Breast epithelium (tissue), 3 donors: ENCODE measurements at regions not wholly inside any gene's neighbourhood (a gene's known extent, or its start where the extent isn't known, plus 50 kb on each side); places are given as distances from the start of the nearest gene placed in this dataset.

ENCODE experiments used
- POLR2A ChIP-seq: fragments of 450-650 bp; IDR thresholded peaks from one replicate; pipeline ENCODE4 v1.6.1; 2016; ENCODE audit warnings: antibody characterized with exemption, mild to moderate bottlenecking, moderate library complexity
- POLR2AphosphoS5 ChIP-seq, 3 donors: sonication (generic); formaldehyde crosslinking; IDR thresholded peaks; one replicate each; pipeline ENCODE4 v1.6.1; 2017; ENCODE audit warnings: antibody characterized with exemption in 3 of 3
- TF ChIP-seq, protein P1 (sequence below), 3 donors: fragments of 450-650 bp; IDR thresholded peaks; one replicate each; pipeline ENCODE4 v1.5.1; 2016 to 2017; ENCODE audit warnings: antibody characterized with exemption in 3 of 3, mild to moderate bottlenecking in 3 of 3, moderate library complexity in 3 of 3

DNA sequence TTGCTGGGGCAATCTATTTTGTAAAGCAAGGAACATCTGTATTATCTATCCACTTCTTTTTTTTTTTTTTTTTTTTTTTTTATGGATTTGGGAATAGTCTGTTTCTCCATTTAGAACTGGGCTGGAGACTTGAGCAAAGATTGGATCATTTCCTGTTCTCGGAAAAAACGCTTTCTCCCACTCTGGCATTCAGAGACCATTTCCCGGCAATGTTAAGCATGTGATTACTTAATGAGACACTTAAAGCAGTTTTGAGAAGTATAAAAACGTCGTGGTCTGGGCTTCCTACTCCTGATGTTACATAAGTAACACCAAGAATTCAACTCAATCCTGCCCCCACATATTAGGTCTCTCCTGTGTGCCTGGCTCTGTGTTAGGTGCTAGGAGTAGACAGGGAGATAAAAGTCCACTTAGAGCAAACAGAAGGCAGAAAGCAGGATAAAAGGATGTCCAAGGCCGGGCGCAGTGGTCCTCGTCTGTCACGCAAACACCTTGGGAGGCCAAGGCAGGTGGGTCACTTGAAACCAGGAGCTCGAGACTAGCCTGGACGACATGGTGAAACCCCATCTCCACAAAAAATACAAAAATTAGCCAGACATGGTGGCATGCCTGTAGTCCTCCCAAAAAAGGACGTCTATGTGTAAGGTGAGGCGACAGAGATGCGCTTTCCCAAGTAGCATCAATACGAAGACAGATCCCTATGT lies 152.1 kb upstream of the GSC start:
- TF ChIP-seq, protein P1, sequence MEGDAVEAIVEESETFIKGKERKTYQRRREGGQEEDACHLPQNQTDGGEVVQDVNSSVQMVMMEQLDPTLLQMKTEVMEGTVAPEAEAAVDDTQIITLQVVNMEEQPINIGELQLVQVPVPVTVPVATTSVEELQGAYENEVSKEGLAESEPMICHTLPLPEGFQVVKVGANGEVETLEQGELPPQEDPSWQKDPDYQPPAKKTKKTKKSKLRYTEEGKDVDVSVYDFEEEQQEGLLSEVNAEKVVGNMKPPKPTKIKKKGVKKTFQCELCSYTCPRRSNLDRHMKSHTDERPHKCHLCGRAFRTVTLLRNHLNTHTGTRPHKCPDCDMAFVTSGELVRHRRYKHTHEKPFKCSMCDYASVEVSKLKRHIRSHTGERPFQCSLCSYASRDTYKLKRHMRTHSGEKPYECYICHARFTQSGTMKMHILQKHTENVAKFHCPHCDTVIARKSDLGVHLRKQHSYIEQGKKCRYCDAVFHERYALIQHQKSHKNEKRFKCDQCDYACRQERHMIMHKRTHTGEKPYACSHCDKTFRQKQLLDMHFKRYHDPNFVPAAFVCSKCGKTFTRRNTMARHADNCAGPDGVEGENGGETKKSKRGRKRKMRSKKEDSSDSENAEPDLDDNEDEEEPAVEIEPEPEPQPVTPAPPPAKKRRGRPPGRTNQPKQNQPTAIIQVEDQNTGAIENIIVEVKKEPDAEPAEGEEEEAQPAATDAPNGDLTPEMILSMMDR (IDR thresholded peaks at IDR 0.05): no peak
- TF ChIP-seq POLR2AphosphoS5 (IDR thresholded peaks at IDR 0.05) (no peak), POLR2A (no peak)
